DND-41 (cell line): ENCODE measurements at regions not wholly inside any gene's neighbourhood (a gene's known extent, or its start where the extent isn't known, plus 50 kb on each side); places are given as distances from the start of the nearest gene placed in this dataset.

Experiments used
- CTCF ChIP-seq: IDR thresholded peaks from 2 replicates; pipeline ENCODE4 v1.5.1; 2012; ENCODE audit warnings: borderline replicate concordance, low read length, moderate library complexity, mild to moderate bottlenecking; ENCODE audit not compliant: poor library complexity, severe bottlenecking; ENCODE audit errors: extremely low read depth
- EZH2 ChIP-seq: IDR thresholded peaks from 3 replicates; pipeline ENCODE4 v1.6.1; 2012; ENCODE audit warnings: borderline replicate concordance, low read depth, mild to moderate bottlenecking, moderate library complexity, low read length, inconsistent platforms; ENCODE audit not compliant: severe bottlenecking

- TF ChIP-seq CTCF (no peak), EZH2 (no peak)
These were observed 207.6 kb upstream of the LYZL1 start for GRCh38 chr10:29081231-29081630.
